Tibial artery (tissue), 4 donors: ENCODE measurements at regions not wholly inside any gene's neighbourhood (a gene's known extent, or its start where the extent isn't known, plus 50 kb on each side); places are given as distances from the start of the nearest gene placed in this dataset.
"Not testable (repeated sequence)": the region's sequence is repeated elsewhere in the genome, so short reads cannot be mapped to it uniquely, and the experiment has no call there.

Experiments used
- DNase-seq, 2 donors: peaks; one replicate each; pipeline ENCODE4 v3.0.0-alpha.2; 2019
- H3K27ac ChIP-seq, 2 donors: fragments of 200-600 bp; sonication (generic) in 1 of 2; 1 replicate in 1 of 2; 2 replicates in 1 of 2; pipeline ENCODE4 v1.5.1; 2018 to 2019; ENCODE audit warnings: mild to moderate bottlenecking in 1 of 2
- H3K27me3 ChIP-seq, 2 donors: fragments of 200-600 bp; sonication (generic) in 1 of 2; one replicate each; pipeline versions ENCODE4 v1.5.1 to v1.6.0; 2016 to 2019
- H3K36me3 ChIP-seq, 3 donors: fragments of 200-600 bp; sonication (generic) in 2 of 3; one replicate each; pipeline ENCODE4 v1.5.1; 2016 to 2019; ENCODE audit warnings: mild to moderate bottlenecking in 2 of 3
- H3K4me1 ChIP-seq, 4 donors: fragments of 200-600 bp; sonication (generic) in 2 of 4; 1 replicate in 3 of 4; 2 replicates in 1 of 4; pipeline ENCODE4 v1.5.1; 2016 to 2019
- H3K4me3 ChIP-seq, 2 donors: fragments of 200-600 bp; sonication (generic) in 1 of 2; 1 replicate in 1 of 2; 2 replicates in 1 of 2; pipeline ENCODE4 v1.5.1; 2018 to 2019; ENCODE audit warnings: mild to moderate bottlenecking in 2 of 2
- H3K9me3 ChIP-seq, 3 donors: fragments of 200-600 bp; sonication (generic) in 1 of 3; one replicate each; pipeline ENCODE4 v1.5.1; 2016 to 2019
- CTCF ChIP-seq, 2 experiments: fragments of 200-600 bp in 1 of 2; fragments of 450-650 bp in 1 of 2; IDR thresholded peaks; one replicate each; pipeline ENCODE4 v1.5.1; 2017 to 2019; ENCODE audit warnings: antibody characterized with exemption in 2 of 2, mild to moderate bottlenecking in 1 of 2, moderate library complexity in 1 of 2
- intact Hi-C: fragments of 100-400 bp; cut with DNase I; formaldehyde crosslinking; loops from one replicate; pipeline ENCODE4 v1.15.0; 2023; ENCODE audit warnings: low total_unique reads

- Histone ChIP-seq H3K9me3 (no peaks in the 10 kb centered on the region), H3K4me3 (no peak overlapping the region), H3K4me1 (no peaks in the 10 kb centered on the region), H3K27ac (no peak overlapping the region), H3K27me3 (no peaks in the 10 kb centered on the region), H3K36me3 (no peaks in the 10 kb centered on the region)
- intact Hi-C loops = no loop called here
- DNase-seq = no peak
- TF ChIP-seq CTCF (IDR thresholded peaks at IDR 0.05) = no peak
Measured at GRCh38 chr18:1306641-1307040, 402.0 kb downstream of the ADCYAP1 start.

- DNase-seq = no peak
- Histone ChIP-seq H3K9me3 (no peaks in the 10 kb centered on the region), H3K27ac (no peak overlapping the region), H3K4me3 (no peak overlapping the region), H3K36me3 (no peaks in the 10 kb centered on the region), H3K27me3 (no peaks in the 10 kb centered on the region), H3K4me1 (no peaks in the 10 kb centered on the region)
- intact Hi-C loops = no loop called here
- TF ChIP-seq CTCF (IDR thresholded peaks at IDR 0.05) = no peak
Measured at GRCh38 chr18:1308686-1309085, 404.0 kb downstream of the ADCYAP1 start.

GRCh38 chr18:1311376-1311775, 406.7 kb downstream of the ADCYAP1 start:
- H3K27me3 ChIP-seq = no peaks in the 10 kb centered on the region
- no peaks in the 10 kb centered on the region for H3K4me1 ChIP-seq
- H3K27ac ChIP-seq = no peak overlapping the region
- H3K9me3 ChIP-seq = no peaks in the 10 kb centered on the region
- no peak for DNase-seq
- no peaks in the 10 kb centered on the region for H3K36me3 ChIP-seq
- intact Hi-C loops = no loop called here
- TF ChIP-seq CTCF (IDR thresholded peaks at IDR 0.05) = no peak
- H3K4me3 ChIP-seq = no peak overlapping the region

DNA sequence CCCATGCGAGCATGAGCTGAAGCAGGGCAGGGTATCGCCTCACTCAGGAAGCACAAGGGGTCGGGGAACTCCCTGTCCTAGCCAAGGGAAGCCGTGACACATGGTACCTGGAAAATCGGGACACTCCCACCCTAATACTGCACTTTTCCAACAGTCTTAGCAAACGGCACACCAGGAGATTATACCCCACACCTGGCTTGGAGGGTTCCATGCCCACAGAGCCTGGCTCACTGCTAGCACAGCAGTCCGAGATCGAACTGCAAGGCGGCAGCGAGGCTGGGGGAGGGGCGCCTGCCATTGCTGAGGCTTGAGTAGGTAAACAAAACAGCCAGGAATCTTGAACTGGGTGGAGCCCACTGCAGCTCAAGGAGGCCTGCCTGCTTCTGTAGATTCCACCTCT, 430.7 kb downstream of the ADCYAP1 start:
- H3K27me3 ChIP-seq, H3K9me3 ChIP-seq, H3K4me3 ChIP-seq, H3K4me1 ChIP-seq, intact Hi-C loops, DNase-seq, H3K36me3 ChIP-seq, H3K27ac ChIP-seq: not testable (repeated sequence)

- TF ChIP-seq CTCF (IDR thresholded peaks at IDR 0.05) = no peak
- DNase-seq = no peak
- Histone ChIP-seq H3K9me3 (no peaks in the 10 kb centered on the region), H3K27me3 (no peaks in the 10 kb centered on the region), H3K36me3 (no peaks in the 10 kb centered on the region), H3K4me3 (no peak overlapping the region), H3K4me1 (no peaks in the 10 kb centered on the region), H3K27ac (no peak overlapping the region)
- intact Hi-C loops = no loop called here
Measured at GRCh38 chr18:1350931-1351450, 446.3 kb downstream of the ADCYAP1 start.

DNA sequence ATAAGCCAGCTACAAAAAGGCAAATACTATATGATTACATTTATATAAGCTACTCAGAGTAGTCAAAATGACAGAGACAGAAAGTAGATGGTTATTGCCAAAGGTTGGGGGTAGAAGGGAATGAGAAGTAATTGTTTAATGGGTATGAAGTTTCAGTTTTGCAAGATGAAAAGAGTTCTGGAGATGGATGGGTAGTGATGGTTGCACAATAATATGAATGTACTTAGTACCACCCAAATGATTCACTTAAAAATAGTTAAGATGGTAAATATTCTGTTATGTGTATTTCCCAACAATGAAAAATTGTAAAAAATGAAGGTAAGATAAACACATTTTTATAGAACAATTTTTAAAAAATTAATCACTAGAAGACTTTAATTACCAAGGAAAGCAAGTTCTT, 448.4 kb downstream of the ADCYAP1 start:
- Histone ChIP-seq H3K9me3 (no peaks in the 10 kb centered on the region), H3K4me3 (no peak overlapping the region), H3K36me3 (no peaks in the 10 kb centered on the region), H3K27ac (no peak overlapping the region), H3K27me3 (no peaks in the 10 kb centered on the region), H3K4me1 (no peaks in the 10 kb centered on the region)
- no peak for TF ChIP-seq CTCF (IDR thresholded peaks at IDR 0.05)
- intact Hi-C loops = no loop called here
- DNase-seq = no peak
